Activated CD8-positive, alpha-beta T cell treated with anti-CD3 and anti-CD28 coated beads for 36 hours (primary cell): ENCODE measurements at regions not wholly inside any gene's neighbourhood (a gene's known extent, or its start where the extent isn't known, plus 50 kb on each side); places are given as distances from the start of the nearest gene placed in this dataset.

Source experiments
- ATAC-seq: fragments of 200-7000 bp; cut with Tn5 transposase; one replicate; pipeline ENCODE4 v1.10.0; 2021; ENCODE audit warnings: mild to moderate bottlenecking, moderate library complexity
- CTCF ChIA-PET: fragments of 350-600 bp; sonication (Branson Sonifier 250); formaldehyde crosslinking; loops from one replicate; lab custom pipeline; 2021; ENCODE audit warnings: antibody characterized with exemption; lab: Charles Lee
- POLR2A ChIA-PET: fragments of 350-600 bp; sonication (Branson Sonifier 250); formaldehyde crosslinking; loops from one replicate; lab custom pipeline; 2021; ENCODE audit warnings: antibody characterized with exemption; lab: Charles Lee
- DNase-seq: peaks from one replicate; pipeline ENCODE4 v3.0.0-alpha.2; 2020
- H3K27ac Mint-ChIP-seq: one replicate; pipeline ENCODE4 v1.8.0; 2021; ENCODE audit warnings: mild to moderate bottlenecking, mixed read lengths
- H3K27me3 Mint-ChIP-seq: one replicate; pipeline ENCODE4 v1.8.0; 2021; ENCODE audit warnings: mixed read lengths
- H3K36me3 Mint-ChIP-seq: one replicate; pipeline ENCODE4 v1.8.0; 2021; ENCODE audit warnings: low read depth, mixed read lengths
- H3K4me1 Mint-ChIP-seq: one replicate; pipeline ENCODE4 v1.8.0; 2021; ENCODE audit warnings: low read depth, mixed read lengths
- H3K4me3 Mint-ChIP-seq: one replicate; pipeline ENCODE4 v1.8.0; 2021; ENCODE audit warnings: mild to moderate bottlenecking, moderate library complexity, mixed read lengths
- H3K9me3 Mint-ChIP-seq: one replicate; pipeline ENCODE4 v1.8.0; 2021; ENCODE audit warnings: mixed read lengths
- CTCF ChIP-seq: fragments of 200-600 bp; IDR thresholded peaks from one replicate; pipeline ENCODE4 v1.8.0; 2022; ENCODE audit warnings: antibody characterized with exemption, mild to moderate bottlenecking
- intact Hi-C: fragments of 100-400 bp; cut with micrococcal nuclease; formaldehyde crosslinking; loops from one replicate; pipeline ENCODE4 v1.10.0; 2022

DNA sequence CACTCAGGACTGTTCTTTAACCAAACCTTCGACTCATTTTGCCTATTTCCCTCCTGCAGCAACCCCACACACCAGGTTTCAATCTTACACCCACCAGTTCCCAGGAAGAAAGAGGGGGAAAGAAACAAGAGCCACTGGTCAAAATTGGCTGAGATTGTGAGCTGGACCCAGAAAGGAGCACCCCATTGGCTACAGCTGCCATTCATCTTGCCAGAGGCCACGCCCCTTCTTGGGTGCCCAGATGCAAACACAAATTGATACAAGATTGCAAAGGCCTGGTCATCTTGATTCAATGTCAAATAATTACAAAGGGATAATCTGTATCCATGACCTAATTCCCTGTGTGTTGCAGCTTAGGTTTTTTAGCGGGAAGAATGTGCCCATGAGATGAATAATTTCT, 258.4 kb downstream of the LIG4 start:
- Mint-ChIP-seq H3K4me3 (no peak overlapping the region), H3K9me3 (peaks cover 5% of the 10 kb centered on the region), H3K4me1 (no peaks in the 10 kb centered on the region), H3K27ac (no peak overlapping the region), H3K27me3 (no peaks in the 10 kb centered on the region), H3K36me3 (no peaks in the 10 kb centered on the region)
- DNase-seq (no peak), ATAC-seq (no peak)
- intact Hi-C loops = no loop called here
- POLR2A ChIA-PET = no interaction called here
- CTCF ChIA-PET = no interaction called here
- TF ChIP-seq CTCF = no peak

DNA sequence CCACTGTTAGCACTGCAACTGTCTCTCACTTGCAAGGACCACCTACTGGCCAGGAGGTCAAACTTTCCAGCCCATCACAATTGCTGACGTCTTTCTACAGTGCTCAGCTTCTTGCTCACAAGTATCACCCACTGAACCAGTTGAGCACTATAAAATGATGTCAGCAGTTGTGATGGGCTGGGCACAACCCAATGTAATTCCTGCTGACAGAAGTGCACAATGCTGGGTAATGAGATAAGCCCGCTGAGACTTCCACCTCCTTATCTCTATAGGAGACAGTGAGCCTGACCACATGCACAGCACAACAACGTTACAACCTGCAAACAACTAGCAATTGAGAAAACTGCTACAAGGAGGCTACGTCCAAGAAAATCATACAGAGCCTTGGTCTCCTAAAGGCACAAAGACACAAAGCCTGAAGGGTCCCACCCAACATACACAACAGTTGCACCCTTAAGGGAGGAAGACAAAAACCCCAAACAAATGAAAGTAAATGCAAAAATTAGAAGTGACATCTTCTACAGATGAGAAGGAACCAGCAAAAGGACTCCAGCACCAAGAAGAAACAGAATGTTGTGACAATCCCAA, 273.2 kb downstream of the LIG4 start:
- POLR2A ChIA-PET = no interaction called here
- Mint-ChIP-seq H3K36me3 (no peaks in the 10 kb centered on the region), H3K27me3 (no peaks in the 10 kb centered on the region), H3K27ac (no peak overlapping the region), H3K4me3 (no peak overlapping the region), H3K4me1 (no peaks in the 10 kb centered on the region), H3K9me3 (peaks cover 7% of the 10 kb centered on the region)
- TF ChIP-seq CTCF = no peak
- DNase-seq (no peak), ATAC-seq (no peak)
- intact Hi-C loops = no loop called here
- CTCF ChIA-PET = no interaction called here

GRCh38 chr13:107941345-107942029, 273.8 kb downstream of the LIG4 start:
- Mint-ChIP-seq H3K36me3 (no peaks in the 10 kb centered on the region), H3K27me3 (no peaks in the 10 kb centered on the region), H3K4me1 (no peaks in the 10 kb centered on the region), H3K9me3 (peaks cover 7% of the 10 kb centered on the region), H3K27ac (no peak overlapping the region), H3K4me3 (no peak overlapping the region)
- DNase-seq (no peak), ATAC-seq (no peak)
- intact Hi-C loops = no loop called here
- ChIA-PET CTCF (no interaction called here), POLR2A (no interaction called here)
- no peak for TF ChIP-seq CTCF

GRCh38 chr13:107937848-107938247, 277.5 kb downstream of the LIG4 start:
- H3K27me3 Mint-ChIP-seq = no peaks in the 10 kb centered on the region
- TF ChIP-seq CTCF = no peak
- H3K36me3 Mint-ChIP-seq = no peaks in the 10 kb centered on the region
- no peak for ATAC-seq
- H3K4me3 Mint-ChIP-seq = no peak overlapping the region
- no peak overlapping the region for H3K27ac Mint-ChIP-seq
- H3K4me1 Mint-ChIP-seq = no peaks in the 10 kb centered on the region
- intact Hi-C loops = no loop called here
- peaks cover 5% of the 10 kb centered on the region for H3K9me3 Mint-ChIP-seq
- POLR2A ChIA-PET = no interaction called here
- CTCF ChIA-PET = no interaction called here
- no peak for DNase-seq

- Mint-ChIP-seq H3K27me3 (no peaks in the 10 kb centered on the region), H3K4me3 (no peak overlapping the region), H3K9me3 (peaks cover 7% of the 10 kb centered on the region), H3K36me3 (no peaks in the 10 kb centered on the region), H3K27ac (no peak overlapping the region), H3K4me1 (no peaks in the 10 kb centered on the region)
- DNase-seq (no peak), ATAC-seq (no peak)
- POLR2A ChIA-PET = no interaction called here
- CTCF ChIA-PET = no interaction called here
- intact Hi-C loops = no loop called here
- TF ChIP-seq CTCF = no peak
These were observed 284.3 kb downstream of the LIG4 start for GRCh38 chr13:107931056-107931455.
